GM21526 (cell line): ENCODE measurements at regions not wholly inside any gene's neighbourhood (a gene's known extent, or its start where the extent isn't known, plus 50 kb on each side); places are given as distances from the start of the nearest gene placed in this dataset.

Experiments used
- ATAC-seq: cut with Tn5 transposase; IDR thresholded peaks from one replicate; pipeline ENCODE4 v1.9.1; 2021; ENCODE audit warnings: moderate library complexity; ENCODE audit not compliant: unreplicated experiment, low FRiP score

DNA sequence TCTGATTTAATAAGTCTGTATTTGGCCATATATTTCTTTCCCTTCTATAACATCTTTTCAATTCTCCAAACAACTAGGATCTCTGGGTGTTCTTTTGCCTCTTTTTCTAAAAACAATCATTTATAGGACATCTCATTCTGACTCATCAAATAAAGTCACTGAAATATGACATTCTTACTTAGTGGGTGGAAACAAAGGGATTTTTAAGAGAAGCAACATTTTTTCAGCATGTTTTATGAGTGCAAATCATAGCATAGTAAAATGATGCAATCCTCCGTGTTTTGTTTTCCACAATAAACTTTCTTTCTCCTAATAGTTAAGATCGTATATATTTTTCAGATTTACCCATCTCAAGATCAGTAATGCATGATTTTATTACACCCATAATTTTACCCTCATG lies 179.8 kb downstream of the SPCS3 start:
- ATAC-seq: no peak

DNA sequence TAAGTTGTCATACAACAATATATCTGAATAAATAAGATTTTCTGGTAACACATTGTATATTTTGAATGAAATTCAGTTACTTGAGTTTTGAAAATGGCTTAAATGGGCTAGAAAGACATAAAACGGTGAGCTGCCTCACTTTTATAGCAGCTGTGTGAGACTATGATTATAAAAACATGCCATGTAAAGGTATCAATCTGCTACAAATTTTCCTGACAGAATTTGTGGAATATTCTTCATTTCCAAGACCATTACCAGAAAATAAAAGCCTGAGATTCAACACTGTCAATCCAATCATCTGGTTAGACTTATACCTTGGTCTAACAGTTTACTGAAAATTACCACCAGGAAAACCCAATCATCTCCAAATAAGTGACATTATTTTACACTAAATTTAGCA lies 181.1 kb downstream of the SPCS3 start:
- no peak for ATAC-seq

DNA sequence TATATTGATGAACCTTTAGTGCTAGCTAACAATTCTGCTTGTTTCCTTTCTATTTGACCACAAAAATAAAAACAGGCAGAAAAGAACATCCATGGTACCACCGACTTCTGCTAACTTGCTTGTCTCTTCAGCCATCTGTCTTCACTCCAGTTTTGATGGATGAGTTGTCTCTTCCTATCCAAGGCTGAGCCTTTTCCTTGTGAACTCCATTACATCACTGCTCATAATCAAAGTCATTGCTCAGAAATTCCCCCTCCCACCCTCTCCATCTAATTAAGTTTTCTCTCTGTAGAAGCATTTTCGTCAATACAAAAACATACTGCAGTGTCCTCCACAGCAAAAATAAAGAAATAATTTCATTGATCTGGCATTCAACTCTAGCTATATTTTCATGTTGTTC lies 184.4 kb downstream of the SPCS3 start:
- ATAC-seq: no peak

DNA sequence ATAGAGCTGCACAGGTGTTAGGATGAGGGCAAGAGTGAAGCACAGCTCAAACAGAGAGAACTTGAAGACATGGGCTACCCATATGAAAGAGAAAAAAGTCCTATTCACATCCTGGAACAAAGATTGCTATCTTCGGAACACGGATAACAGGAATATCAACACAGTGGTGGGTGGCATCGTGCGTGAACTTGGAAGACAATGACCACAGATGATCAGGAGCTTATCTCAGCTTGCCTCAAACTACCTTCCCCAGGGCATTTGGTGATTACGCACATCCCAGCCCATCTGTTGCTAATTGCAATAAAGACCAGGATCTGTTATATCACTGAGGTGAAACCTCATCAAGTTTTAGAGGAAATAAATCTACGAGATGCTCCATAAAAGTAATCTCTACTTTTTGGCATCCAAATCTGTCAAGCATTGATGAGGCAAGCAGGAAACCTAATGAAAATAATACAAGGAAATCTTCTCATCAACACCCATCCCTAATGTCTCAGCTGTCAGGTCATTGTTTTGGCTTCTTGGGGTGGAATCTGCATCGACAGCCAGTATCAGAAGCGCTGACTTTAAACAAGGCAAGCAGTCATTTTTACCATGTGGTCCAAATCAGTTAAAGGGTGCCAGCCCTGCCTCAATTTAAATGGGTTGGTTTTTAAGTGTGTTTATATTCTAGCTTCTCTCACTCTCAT lies 188.2 kb downstream of the SPCS3 start:
- ATAC-seq: no peak

DNA sequence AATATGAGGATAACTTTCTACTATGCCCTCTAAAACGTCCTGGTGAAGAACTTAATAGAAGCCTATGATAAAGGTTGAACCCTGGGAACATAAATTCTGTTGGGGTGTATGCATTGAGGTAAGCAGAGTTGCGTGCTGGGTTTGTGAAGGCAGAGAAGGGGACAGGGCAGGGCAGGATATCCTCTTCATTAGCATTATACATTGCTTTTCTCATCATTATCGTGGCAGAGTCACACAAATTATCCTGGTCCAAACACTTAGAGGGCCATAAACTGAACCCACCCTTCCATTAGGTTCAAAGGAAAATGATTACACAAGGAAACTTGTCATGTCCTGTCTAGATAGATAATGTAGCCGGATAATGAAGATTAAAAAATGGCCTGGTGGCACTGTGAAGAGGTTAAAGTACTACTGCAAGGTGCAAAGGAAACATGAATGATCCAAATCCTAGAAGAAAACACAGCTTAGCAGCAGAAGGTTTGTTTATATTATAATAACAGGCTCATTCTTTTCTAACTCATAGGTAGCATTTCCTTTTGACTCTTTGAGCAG lies 189.1 kb downstream of the SPCS3 start:
- no peak for ATAC-seq

DNA sequence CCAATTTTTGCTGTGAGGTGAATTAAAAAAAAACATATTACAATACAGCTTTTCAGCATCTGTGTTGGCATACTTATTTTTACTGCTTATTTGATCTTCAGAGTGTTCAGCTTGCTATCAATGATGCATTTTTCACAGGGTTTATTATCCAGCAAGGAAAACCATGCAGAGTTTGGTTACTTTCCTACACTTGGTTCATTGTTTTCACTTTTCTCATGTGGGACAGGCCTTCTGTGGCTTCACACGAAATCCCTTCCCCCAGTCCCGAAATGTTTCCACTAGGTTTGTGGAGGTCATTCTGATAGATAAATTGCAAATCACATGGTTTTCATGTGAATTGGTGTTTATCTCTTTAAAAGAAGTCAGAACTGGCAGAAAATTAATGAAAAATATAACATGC lies 205.8 kb downstream of the SPCS3 start:
- ATAC-seq: no peak

DNA sequence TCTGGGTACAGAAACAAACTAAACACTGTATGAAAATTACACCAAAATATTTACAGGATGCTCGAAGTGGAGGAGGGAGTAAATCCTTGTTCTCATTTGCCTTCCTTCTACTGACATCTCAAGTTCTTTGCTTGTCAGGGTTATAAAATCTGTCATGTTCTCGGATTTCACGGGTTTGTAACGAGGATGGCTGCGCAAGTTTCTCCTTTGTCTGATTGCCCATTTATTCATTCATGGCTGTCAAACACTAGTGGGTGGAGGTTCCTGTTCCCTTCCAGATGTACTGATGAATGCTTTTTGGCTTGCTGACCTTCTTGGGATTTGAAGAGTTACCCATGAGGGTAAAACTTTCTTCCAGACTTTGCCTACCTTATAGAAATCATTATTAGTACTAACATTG lies 206.9 kb downstream of the SPCS3 start:
- ATAC-seq: no peak

DNA sequence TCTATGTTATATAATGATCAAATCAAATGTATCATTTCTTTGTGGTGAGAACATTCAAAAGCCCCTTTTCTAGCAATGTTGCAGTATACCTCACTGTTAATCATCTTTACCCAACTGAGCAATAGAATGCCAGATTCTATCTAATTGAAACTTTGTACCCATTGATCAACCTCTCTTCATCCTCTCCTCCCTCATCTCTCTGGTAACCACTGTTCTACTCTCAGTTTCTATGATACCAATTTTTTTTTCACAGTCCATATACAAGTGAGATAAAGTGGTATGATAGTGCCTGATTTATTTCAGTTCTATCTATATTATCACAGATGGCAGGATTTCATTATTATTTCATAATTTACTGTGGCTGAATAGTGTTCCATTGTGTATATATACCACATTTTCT lies 209.8 kb downstream of the SPCS3 start:
- no peak for ATAC-seq

DNA sequence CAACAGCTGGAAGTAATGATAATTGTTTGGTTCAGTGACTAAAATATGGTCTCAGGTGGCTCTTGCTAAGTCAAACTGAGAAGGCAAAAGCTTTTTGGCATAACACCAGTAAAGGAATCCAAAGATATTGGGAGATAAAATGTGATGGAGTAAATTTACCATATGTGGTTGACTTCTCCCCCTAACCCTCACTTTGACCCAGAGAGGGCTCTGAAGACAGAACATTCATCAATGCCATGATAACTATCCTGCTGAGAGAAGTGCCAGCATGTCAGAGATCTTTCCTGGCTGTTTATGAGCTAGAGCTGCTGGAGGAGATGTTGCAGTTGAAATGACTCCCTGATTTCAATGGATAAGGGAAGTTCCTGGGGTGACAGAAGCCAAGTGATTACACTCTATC lies 213.4 kb downstream of the SPCS3 start:
- ATAC-seq: no peak

DNA sequence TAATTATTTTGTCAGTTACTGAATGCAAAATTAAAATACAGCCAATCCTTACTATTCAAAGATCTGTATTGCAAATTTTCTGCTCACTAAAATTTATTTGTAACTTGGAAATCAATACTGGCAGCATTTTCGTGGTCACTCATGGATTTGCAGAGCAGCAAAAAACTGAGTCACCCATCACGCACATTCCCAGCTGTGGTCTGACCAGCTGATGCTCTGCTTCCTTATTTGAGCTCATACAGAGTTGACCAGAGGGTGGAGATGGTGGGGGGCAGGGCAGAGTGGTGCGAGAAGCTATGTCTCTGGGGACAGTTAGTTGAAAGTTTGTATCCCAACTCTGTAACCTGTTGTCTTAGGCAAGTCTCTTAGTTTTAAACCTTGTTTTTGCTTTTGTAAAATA lies 214.8 kb downstream of the SPCS3 start:
- ATAC-seq: no peak

DNA sequence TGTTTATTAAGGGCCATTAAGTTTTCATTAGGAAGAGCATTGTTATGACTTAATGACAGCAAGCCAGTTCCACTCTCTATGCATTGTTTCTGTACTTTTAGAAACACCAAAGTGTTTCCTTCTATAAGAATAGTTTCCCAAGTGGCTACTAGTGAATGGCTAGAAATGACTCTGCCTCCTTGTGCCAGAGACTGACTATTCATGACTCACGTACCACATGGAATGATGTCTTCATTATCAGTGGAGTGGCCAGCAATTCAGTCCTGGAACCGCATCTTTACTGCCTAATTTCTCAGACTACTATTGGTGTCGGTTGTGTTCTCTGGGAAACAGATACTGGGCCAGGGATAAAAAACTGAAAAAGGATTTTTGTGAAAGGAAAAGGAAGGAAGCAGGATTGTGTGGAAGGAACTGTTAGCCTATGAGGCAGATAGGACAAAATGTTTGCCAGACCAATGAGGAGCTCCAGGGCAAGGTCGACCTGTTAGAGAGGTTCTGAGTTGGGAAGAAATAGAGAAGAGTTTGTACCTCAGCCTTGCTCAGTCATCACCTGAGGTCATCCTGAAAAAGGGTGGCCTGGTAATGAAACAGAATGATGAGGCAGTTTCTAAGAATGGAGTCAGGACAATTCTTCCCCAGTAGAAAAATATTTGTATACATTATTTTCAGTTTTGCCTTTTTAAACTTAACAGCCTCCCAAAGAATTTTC lies 218.6 kb downstream of the SPCS3 start:
- ATAC-seq: no peak

DNA sequence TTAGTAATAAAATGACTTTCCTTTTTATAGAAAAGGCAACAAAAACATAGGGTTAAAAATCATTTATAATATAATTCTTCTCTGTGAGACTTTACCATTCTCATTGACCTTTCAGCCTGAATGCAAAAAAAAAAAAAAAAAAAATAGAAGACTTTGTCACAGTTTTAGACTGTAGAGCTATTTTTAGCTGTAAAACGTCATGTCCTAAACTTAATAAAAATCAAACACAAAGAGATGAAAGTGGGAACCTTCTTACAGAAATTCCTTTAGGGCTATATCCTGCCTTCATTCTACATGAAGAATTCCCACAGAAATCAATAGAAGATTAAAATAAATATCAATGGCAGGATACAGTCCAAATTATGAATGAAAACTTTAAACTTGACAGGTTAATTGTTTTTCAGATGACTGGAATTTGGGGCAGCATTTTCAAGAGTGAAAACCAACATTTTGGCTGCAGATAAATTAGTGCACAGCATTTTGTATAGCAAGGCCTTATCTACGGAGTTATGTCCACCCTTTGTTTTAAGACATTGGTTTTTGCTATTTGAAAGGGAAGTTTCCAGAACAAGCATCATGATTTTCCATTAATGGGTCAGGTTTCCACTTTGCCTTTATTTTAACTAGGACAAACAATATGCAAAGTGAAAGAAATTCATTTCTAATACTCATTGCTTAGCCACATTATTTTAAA lies 219.5 kb downstream of the SPCS3 start:
- ATAC-seq: no peak

DNA sequence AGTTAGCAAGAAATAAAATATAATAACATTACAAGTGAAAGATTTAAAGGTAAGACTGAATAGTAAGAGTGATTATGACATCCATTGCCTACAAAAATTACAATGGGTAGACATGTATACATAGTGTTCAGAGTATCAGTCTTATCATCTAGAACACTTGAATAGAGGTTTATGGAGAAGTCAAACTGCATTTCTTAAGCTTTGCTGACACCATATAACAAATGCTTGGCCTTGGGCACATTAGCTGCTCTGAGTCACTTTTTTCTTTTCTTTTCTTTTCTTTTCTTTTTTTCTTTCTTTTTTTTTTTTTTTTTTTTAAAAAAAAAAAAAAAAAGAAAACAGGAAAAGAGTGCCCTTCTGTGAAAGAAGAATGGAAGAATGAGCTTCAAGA lies 220.0 kb downstream of the SPCS3 start:
- ATAC-seq: no peak

DNA sequence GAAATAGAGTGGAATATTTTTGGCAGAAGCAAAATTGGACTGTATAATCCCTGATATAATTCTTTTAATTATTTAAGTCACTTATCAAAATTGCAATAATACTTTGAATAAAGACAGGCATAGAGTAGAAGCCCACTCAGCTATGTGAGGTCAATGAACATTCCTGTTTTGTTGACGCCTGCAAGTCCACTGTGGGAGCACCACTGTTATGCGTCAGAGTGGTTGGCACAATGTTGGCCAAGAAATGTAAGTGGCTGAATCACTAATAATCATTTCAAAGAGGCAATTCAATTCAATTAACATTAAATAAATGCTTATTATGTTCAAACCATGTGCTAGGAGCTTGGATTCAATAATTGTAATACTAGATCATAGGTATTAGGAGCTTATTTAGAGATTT lies 221.0 kb downstream of the SPCS3 start:
- ATAC-seq: no peak

DNA sequence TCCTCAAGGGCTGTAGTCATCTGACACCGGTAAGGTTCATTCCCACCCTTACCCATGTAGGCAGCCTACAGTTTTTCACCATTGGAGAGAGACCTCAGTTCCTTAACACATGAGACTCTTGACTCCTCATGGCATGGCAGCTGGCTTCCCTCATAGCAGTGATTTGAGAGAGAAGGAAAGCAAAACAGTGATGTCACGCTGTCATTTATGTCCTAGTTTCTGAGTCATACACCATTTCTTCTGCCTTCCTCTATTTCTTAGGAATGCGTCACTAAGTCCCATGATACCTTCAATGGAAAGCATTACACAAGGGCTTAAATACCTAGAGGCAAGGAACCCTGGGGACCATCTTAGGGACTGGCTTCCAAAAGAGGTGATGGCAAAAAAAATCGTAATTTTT lies 226.1 kb downstream of the SPCS3 start:
- no peak for ATAC-seq

DNA sequence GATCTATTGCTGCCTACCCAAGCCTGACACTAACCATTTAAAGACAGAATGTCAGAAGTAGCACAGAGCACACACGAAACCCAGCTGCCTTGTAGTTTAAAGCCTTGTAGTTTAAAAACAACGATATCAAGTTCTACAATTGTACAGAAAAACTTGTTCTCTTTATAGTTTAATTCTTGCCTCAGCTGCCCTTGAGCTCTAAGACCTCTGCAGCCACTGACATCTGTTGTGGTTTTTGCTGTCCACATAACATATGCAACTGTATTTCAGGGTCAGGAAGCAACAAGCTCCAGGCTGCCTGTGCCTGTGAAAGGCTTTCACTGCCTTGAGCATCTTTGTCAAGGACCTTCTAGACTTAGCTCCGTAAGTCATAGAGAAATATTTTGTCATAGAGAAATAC lies 227.2 kb downstream of the SPCS3 start:
- ATAC-seq: no peak

DNA sequence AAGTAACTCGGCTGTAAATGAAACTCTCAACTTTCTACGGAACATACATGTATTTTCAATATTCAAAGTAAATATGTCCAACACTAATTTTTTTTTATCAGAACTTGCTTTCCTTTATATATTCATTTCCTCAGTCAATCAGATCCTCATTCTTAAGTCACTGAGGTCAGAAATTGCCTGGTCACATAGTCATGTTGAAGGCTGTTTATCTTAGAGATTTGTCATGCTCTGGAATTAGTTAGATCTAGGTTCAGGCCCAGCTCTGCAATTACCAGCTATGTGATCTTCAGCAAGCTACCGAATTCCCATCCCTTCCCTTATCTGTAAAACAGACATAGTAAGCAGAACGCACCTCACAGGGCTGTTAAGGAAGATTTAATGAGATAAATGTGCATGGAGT lies 228.8 kb downstream of the SPCS3 start:
- ATAC-seq: no peak

DNA sequence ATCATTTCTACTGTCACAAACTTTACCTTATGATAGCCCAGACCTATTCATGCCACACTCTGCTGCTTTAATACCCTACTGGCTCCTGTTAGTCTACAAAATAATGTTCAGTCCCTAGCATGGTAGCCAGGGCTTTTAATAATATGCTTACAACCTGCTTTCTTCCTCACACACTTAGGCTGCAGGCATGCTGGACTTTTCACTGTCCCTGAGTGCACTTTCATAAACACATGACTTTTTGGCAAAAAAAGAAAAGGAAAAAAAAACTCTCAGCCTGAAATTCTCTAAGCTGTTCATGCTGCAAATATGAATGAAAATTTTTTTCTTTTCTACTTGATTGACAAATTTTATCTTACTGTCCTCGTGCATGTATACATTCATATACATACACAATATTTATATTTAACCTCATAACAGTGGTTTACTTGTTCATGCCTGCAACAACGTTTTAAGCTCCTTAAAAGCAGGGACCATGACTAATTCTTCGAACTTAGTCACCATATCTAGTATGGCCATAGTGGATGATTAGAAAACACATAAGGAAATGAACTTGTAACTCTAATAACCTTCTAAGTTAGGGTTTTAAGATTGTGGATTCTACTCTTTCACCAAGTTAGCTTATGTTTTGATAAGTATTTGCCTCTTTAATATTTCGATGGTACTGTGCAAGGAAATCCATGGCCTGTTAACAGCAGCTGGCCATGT lies 229.5 kb downstream of the SPCS3 start:
- ATAC-seq: no peak

DNA sequence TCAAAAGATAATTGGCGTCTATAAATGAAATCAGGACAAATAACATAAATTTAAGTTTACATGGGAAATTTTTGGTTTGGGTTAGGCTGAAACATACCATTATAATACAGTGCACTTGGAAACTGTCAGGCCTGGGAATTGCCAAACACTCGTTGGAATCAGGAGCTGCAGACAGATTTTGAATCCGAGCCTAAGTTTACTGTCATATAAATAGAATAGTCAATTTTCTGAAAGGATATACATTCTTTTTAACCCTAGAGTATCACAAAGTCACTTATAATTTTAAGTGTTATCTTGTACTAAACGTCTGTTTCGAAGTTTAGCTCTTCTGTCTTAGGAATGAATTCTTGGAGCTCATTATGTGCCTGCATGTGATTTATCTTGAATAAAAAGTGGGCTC lies 234.1 kb downstream of the VEGFC start:
- no peak for ATAC-seq

DNA sequence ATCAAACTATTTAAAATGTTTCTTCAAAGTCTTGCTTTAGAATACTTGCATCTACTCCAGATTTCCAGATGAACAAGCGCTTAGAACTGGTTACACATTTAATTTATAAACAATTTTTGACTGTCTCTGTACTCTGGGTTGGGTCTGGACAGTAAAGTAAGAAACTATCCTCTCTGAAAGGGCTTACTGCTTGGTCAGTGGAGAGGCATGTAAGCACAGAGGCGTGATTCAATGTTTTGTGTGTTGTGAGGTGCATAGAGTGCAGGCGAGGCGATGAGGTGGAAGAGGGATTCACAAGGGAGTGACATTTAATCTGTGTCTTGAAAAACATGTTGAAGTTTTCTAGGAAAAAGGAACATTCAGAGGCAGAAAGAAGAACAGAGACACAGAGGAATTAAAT lies 231.4 kb downstream of the VEGFC start:
- ATAC-seq: no peak

DNA sequence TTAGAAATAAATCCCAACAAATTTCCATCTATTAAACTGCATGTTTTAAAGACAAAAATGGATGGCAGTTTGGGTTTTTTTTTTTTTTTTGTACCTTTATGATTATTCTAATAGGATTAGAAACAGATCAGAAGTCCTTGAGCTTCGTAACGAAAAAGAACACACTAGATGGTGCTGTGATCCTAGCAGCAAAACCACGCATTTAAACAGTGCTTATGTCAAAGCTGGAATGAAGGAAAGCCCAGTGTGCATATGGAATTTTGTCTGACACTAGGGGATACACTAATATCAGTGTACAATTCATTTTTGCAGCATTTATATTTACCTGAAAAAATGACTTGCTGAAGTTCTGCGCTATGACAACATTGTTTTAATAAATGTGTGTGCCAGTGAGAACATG lies 229.1 kb downstream of the VEGFC start:
- no peak for ATAC-seq
